ENCODE measurements at regions not wholly inside any gene's neighbourhood (a gene's known extent, or its start where the extent isn't known, plus 50 kb on each side); places are given as distances from the start of the nearest gene placed in this dataset.

DNA sequence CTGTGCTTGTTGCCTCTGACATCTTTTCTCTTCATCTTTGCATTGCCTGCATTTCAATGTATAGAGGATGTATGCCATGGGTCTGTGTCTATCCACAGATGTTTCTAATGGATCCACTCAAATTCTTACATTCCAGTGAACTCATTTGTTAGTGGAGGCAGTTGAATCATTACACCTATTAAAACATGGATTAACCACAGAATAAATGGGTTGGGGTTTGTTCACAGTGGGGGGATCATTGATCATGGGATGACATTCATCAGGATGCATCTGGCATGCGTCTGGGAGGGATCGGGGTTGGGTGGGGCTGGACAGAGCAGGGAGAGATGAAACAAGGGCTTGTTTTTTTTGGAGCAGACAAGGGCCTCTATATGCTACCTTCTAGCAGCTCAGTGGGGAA lies 182.5 kb downstream of the RHOU start:
- TF ChIP-seq, protein P1, sequence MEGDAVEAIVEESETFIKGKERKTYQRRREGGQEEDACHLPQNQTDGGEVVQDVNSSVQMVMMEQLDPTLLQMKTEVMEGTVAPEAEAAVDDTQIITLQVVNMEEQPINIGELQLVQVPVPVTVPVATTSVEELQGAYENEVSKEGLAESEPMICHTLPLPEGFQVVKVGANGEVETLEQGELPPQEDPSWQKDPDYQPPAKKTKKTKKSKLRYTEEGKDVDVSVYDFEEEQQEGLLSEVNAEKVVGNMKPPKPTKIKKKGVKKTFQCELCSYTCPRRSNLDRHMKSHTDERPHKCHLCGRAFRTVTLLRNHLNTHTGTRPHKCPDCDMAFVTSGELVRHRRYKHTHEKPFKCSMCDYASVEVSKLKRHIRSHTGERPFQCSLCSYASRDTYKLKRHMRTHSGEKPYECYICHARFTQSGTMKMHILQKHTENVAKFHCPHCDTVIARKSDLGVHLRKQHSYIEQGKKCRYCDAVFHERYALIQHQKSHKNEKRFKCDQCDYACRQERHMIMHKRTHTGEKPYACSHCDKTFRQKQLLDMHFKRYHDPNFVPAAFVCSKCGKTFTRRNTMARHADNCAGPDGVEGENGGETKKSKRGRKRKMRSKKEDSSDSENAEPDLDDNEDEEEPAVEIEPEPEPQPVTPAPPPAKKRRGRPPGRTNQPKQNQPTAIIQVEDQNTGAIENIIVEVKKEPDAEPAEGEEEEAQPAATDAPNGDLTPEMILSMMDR (IDR thresholded peaks at IDR 0.05): no peak
- Histone ChIP-seq H3K27ac (no peak overlapping the region), H3K27me3 (ENCODE audit: insufficient read depth in 3 of 3, low read length in 2 of 3) (no peaks in the 10 kb centered on the region), H3K4me1 (no peaks in the 10 kb centered on the region), H3K4me3 (no peak overlapping the region), H3K36me3 (ENCODE audit: insufficient read depth in 1 of 2, low read depth in 1 of 2) (no peaks in the 10 kb centered on the region), H3K9me3 (no peaks in the 10 kb centered on the region)
- intact Hi-C loops (cut with DNase I): no loop called here
- DNase-seq (no peak), ATAC-seq (no peak)
- 95 to 98% (median 96%) methylated on average over 2 of the region's 2 CpGs for WGBS, 3 donors

DNA sequence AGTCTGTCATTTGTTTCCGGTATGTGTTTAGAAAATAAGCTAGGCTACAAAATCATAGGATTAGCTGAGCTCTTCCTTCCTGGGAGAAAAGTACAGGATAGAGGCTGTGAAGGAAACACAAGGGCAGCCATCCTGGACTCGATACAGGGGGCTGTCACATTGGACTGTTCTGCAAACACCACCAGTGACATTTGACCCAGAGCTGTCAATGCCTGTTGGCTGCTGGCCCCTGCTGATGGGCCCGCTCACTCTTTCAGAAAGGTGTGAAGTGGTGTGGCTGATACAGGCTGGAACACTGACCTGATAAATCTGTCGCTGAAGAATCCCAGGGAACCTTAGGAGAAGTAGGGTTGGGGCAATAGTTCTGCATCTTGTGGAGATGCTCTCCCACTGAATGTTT lies 183.1 kb downstream of the RHOU start:
- TF ChIP-seq, protein P1 (IDR thresholded peaks at IDR 0.05): no peak
- no peaks in the 10 kb centered on the region for H3K27me3 ChIP-seq (ENCODE audit: insufficient read depth in 3 of 3, low read length in 2 of 3)
- H3K9me3 ChIP-seq: no peaks in the 10 kb centered on the region
- no peak overlapping the region for H3K27ac ChIP-seq
- H3K4me3 ChIP-seq: no peak overlapping the region
- 69 to 77% (median 76%) methylated on average over 4 of the region's 4 CpGs for WGBS, 3 donors
- no peaks in the 10 kb centered on the region for H3K36me3 ChIP-seq (ENCODE audit: insufficient read depth in 1 of 2, low read depth in 1 of 2)
- H3K4me1 ChIP-seq: no peaks in the 10 kb centered on the region
- no peak for ATAC-seq
- DNase-seq: no peak
- intact Hi-C loops (cut with DNase I): no loop called here

DNA sequence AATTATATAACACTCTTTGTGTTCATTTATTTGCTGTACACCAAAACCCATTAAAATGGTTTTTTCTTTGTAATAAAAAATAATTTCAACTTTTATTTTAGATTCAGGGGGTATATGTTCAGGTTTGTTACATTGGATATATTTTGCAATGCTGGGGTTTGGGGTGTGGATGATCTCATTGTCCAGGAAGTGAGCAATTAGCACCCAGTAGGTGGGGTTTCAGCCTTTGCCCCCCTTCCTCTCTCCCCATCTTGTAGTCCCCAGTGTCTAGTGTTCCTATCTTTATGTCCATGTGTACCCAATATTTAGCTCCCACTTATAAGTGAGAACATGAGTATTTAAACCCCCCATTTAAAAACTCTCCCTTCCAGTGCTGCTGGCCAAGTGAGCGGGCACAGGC lies 184.6 kb downstream of the RHOU start:
- TF ChIP-seq, protein P1 (IDR thresholded peaks at IDR 0.05): no peak
- no peak overlapping the region for H3K4me3 ChIP-seq
- intact Hi-C loops (cut with DNase I): no loop called here
- H3K27ac ChIP-seq: no peak overlapping the region
- no peak for ATAC-seq
- H3K36me3 ChIP-seq (ENCODE audit: insufficient read depth in 1 of 2, low read depth in 1 of 2): no peaks in the 10 kb centered on the region
- no peaks in the 10 kb centered on the region for H3K27me3 ChIP-seq (ENCODE audit: insufficient read depth in 3 of 3, low read length in 2 of 3)
- no peak for DNase-seq
- no peaks in the 10 kb centered on the region for H3K4me1 ChIP-seq
- H3K9me3 ChIP-seq: no peaks in the 10 kb centered on the region
- 100% methylated on average over 1 of the region's 1 CpG for WGBS, 3 donors

DNA sequence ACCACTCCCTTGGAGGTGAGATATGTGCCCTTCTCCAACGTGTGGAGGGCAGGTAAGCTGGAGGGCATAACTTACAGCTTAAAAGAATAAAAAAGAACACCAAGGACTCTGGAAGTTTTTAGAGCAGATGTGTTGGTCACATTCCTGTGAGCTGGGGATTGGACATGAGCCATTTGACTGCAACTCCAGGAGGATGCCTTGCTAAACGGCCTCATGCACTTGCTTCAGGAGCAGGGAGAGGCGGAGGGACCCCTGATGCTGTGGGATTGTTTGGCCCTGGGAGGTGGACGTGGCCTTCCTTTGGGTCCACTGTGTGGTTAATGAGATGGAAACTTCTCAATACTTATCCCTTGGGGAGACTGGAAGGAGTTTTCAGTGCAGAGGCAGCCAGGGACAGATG lies 185.6 kb downstream of the RHOU start:
- no peak for DNase-seq
- 63 to 78% (median 65%) methylated on average over 4 of the region's 4 CpGs for WGBS, 3 donors
- no peaks in the 10 kb centered on the region for H3K27me3 ChIP-seq (ENCODE audit: insufficient read depth in 3 of 3, low read length in 2 of 3)
- H3K4me3 ChIP-seq: no peak overlapping the region
- TF ChIP-seq, protein P1 (IDR thresholded peaks at IDR 0.05): no peak
- ATAC-seq: no peak
- no peaks in the 10 kb centered on the region for H3K9me3 ChIP-seq
- no peaks in the 10 kb centered on the region for H3K36me3 ChIP-seq (ENCODE audit: insufficient read depth in 1 of 2, low read depth in 1 of 2)
- intact Hi-C loops (cut with DNase I): no loop called here
- no peak overlapping the region for H3K27ac ChIP-seq
- no peaks in the 10 kb centered on the region for H3K4me1 ChIP-seq

DNA sequence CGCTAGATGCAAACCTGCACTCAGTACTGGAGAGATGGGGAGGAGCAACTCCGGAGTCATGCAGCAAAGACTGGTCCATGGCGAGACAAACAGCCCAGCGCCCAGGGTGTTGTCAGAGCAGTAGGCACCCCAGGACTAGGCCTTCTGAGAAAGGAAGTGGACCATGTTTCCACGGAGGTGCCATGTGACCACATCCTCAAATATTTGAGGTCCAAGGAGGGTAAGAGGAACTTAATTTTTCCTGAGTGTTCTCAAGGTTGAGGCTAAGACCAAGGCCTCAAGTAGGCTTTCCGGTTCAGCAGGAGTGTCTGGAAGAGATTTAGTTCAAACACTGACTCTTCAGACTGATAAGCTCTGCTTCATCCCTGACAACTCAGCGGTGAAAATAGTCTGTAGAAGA lies 186.2 kb downstream of the RHOU start:
- no peak overlapping the region for H3K4me3 ChIP-seq
- no peaks in the 10 kb centered on the region for H3K27me3 ChIP-seq (ENCODE audit: insufficient read depth in 3 of 3, low read length in 2 of 3)
- 88 to 90% (median 88%) methylated on average over 7 of the region's 7 CpGs for WGBS, 3 donors
- DNase-seq (no peak), ATAC-seq (no peak)
- intact Hi-C loops (cut with DNase I): no loop called here
- TF ChIP-seq, protein P1 (IDR thresholded peaks at IDR 0.05): no peak
- H3K9me3 ChIP-seq: no peaks in the 10 kb centered on the region
- no peaks in the 10 kb centered on the region for H3K36me3 ChIP-seq (ENCODE audit: insufficient read depth in 1 of 2, low read depth in 1 of 2)
- no peaks in the 10 kb centered on the region for H3K4me1 ChIP-seq
- H3K27ac ChIP-seq: no peak overlapping the region

Measured in psoas muscle (tissue), 7 donors.